RWPE2 (cell line): ENCODE measurements at regions not wholly inside any gene's neighbourhood (a gene's known extent, or its start where the extent isn't known, plus 50 kb on each side); places are given as distances from the start of the nearest gene placed in this dataset.

Experiments
- ATAC-seq: fragments of 200-7000 bp; cut with Tn5 transposase; 3 replicates; pipeline ENCODE4 v1.9.1; 2021; ENCODE audit warnings: low read depth
- DNase-seq: peaks from one replicate; pipeline ENCODE4 v3.0.0-alpha.2; 2020; ENCODE audit warnings: low spot score
- H3K27ac ChIP-seq: fragments of 450-650 bp; 2 replicates; pipeline ENCODE4 v1.5.1; 2017; ENCODE audit warnings: mild to moderate bottlenecking; ENCODE audit not compliant: poor library complexity, severe bottlenecking
- H3K27me3 ChIP-seq: fragments of 250-450 bp; sonication (Bioruptor Pico); 2 replicates; pipeline ENCODE4 v1.5.1; 2021; ENCODE audit warnings: mild to moderate bottlenecking, moderate library complexity; ENCODE audit not compliant: insufficient read depth, poor library complexity, severe bottlenecking
- H3K36me3 ChIP-seq: fragments of 250-450 bp; sonication (Bioruptor Pico); 2 replicates; pipeline ENCODE4 v1.5.1; 2020; ENCODE audit warnings: low read depth, mild to moderate bottlenecking, moderate library complexity
- H3K4me1 ChIP-seq: fragments of 250-450 bp; sonication (Bioruptor Pico); 2 replicates; pipeline ENCODE4 v1.5.1; 2021; ENCODE audit warnings: mild to moderate bottlenecking, moderate library complexity; ENCODE audit not compliant: insufficient read depth, poor library complexity, severe bottlenecking
- H3K4me3 ChIP-seq: fragments of 250-450 bp; sonication (Bioruptor Pico); 2 replicates; pipeline ENCODE4 v1.5.1; 2021; ENCODE audit warnings: mild to moderate bottlenecking, moderate library complexity; ENCODE audit not compliant: severe bottlenecking
- H3K9me3 ChIP-seq: fragments of 250-450 bp; sonication (Bioruptor Pico); 2 replicates; pipeline ENCODE4 v1.5.1; 2021; ENCODE audit warnings: mild to moderate bottlenecking, moderate library complexity; ENCODE audit not compliant: severe bottlenecking
- TF ChIP-seq, protein P1 (sequence below): fragments of 450-650 bp; IDR thresholded peaks from one replicate; pipeline ENCODE4 v1.5.1; 2017; ENCODE audit warnings: mild to moderate bottlenecking, moderate library complexity; ENCODE audit not compliant: poor library complexity, severe bottlenecking

DNA sequence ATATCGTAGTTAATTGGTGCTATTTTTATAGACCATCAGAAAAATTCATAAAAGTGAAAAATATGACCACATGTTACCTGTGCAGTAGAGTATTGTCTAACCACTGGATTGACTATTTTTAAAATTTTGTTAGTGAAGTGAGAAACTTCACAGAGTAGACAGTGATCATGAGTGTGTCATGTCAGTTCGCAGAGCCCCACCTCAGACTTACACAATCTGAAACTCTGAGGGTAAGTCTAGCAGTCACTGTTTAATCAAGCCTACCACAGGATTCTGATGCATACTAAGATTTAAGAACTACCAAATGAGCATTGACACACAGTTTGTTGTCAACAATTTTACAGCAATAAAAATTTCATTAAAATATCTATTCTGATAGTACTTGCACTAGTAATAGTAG is 552.9 kb upstream of the SUCLG2 start:
- Histone ChIP-seq H3K9me3 (no peaks in the 10 kb centered on the region), H3K36me3 (no peaks in the 10 kb centered on the region), H3K27ac (no peak overlapping the region), H3K4me3 (no peak overlapping the region), H3K27me3 (no peaks in the 10 kb centered on the region), H3K4me1 (no peaks in the 10 kb centered on the region)
- no peak for DNase-seq
- no peak for ATAC-seq
- TF ChIP-seq, protein P1, sequence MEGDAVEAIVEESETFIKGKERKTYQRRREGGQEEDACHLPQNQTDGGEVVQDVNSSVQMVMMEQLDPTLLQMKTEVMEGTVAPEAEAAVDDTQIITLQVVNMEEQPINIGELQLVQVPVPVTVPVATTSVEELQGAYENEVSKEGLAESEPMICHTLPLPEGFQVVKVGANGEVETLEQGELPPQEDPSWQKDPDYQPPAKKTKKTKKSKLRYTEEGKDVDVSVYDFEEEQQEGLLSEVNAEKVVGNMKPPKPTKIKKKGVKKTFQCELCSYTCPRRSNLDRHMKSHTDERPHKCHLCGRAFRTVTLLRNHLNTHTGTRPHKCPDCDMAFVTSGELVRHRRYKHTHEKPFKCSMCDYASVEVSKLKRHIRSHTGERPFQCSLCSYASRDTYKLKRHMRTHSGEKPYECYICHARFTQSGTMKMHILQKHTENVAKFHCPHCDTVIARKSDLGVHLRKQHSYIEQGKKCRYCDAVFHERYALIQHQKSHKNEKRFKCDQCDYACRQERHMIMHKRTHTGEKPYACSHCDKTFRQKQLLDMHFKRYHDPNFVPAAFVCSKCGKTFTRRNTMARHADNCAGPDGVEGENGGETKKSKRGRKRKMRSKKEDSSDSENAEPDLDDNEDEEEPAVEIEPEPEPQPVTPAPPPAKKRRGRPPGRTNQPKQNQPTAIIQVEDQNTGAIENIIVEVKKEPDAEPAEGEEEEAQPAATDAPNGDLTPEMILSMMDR = no peak

DNA sequence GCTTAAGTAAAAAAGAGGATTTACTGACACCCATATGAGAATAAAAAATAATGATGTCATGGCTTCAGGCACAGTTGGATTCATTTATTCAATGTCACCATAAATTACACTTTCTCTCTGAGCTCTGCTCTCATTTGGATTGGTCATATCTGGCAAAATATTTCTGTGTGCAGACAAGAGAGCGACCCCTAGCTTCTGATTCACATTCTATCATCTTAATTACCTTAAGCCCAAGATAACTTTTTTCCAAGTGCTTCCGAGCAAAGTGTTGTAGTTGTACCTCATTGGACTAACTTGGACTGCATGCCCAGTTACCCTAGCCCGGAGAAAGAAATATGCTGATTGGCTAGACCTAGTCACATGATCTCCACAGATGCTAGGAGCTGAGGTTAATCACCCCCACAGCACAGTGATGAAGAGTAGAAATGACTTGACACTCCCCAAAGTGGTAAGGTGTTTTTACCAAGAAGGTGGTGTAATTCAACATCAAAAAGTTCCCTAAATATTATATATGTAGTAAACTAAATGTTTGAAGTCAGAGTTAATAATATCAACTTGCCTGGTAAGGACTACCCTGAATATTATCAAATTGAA is 552.2 kb upstream of the SUCLG2 start:
- Histone ChIP-seq H3K27ac (no peak overlapping the region), H3K4me3 (no peak overlapping the region), H3K27me3 (no peaks in the 10 kb centered on the region), H3K36me3 (no peaks in the 10 kb centered on the region), H3K9me3 (no peaks in the 10 kb centered on the region), H3K4me1 (no peaks in the 10 kb centered on the region)
- TF ChIP-seq, protein P1 = peak; percentile 11
- DNase-seq = no peak
- ATAC-seq = no peak

GRCh38 chr3:68186733-68187132 is 532.3 kb upstream of the SUCLG2 start:
- Histone ChIP-seq H3K27ac (no peak overlapping the region), H3K9me3 (no peaks in the 10 kb centered on the region), H3K27me3 (no peaks in the 10 kb centered on the region), H3K4me1 (no peaks in the 10 kb centered on the region), H3K4me3 (no peak overlapping the region), H3K36me3 (no peaks in the 10 kb centered on the region)
- TF ChIP-seq, protein P1 = no peak
- DNase-seq (no peak), ATAC-seq (no peak)

DNA sequence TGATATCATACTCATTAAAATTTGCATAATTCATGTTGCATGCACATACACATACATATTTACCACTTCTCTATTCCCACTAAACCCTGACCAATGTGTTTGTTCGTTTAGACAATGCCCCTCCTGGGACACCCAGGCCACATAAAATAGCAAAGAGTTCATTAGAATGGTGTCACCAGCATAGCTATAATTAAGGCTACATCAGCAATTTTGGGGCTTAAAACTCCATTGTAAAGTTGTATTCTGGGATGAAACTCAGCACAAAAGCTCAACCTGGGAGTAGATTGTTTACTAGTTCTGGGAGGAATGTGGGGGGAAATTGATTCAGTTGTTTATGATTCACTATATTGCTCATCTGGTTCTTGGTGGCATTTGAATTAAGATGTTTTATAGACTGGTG is 522.2 kb upstream of the SUCLG2 start:
- Histone ChIP-seq H3K4me1 (no peaks in the 10 kb centered on the region), H3K4me3 (no peak overlapping the region), H3K36me3 (no peaks in the 10 kb centered on the region), H3K27ac (no peak overlapping the region), H3K9me3 (no peaks in the 10 kb centered on the region), H3K27me3 (no peaks in the 10 kb centered on the region)
- no peak for ATAC-seq
- DNase-seq = no peak
- TF ChIP-seq, protein P1 = no peak

DNA sequence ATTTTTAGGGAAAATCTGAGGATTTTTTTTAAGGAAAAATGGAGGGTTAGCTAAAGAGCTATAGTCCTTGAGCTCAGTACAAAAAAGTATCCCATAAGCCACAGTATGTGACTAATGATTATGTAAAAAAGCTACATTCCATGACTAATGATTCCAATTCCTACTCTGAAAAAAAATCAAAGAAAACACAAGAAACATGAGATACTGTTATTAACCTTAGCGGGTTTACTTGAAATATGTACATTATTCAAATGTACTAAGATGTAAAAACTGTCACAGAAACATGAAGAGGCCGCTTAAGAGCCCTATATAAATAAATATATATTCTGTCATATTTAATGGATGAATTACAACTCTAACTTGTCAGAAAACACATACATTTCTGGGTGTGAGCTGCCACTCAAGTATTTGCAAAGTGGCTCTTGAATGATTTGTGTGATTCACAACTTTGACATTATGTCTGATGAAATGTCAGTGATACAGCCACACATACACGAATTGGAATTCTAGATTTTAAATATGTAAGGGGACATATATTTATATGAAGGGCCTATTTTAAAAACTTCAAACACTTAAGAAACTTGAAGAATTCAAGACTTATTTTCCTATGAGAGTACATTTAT is 518.7 kb upstream of the SUCLG2 start:
- no peak overlapping the region for H3K27ac ChIP-seq
- no peaks in the 10 kb centered on the region for H3K27me3 ChIP-seq
- H3K4me3 ChIP-seq = no peak overlapping the region
- no peaks in the 10 kb centered on the region for H3K4me1 ChIP-seq
- TF ChIP-seq, protein P1 = no peak
- no peaks in the 10 kb centered on the region for H3K9me3 ChIP-seq
- no peak for DNase-seq
- no peak for ATAC-seq
- H3K36me3 ChIP-seq = no peaks in the 10 kb centered on the region
